ENCODE measurements at regions not wholly inside any gene's neighbourhood (a gene's known extent, or its start where the extent isn't known, plus 50 kb on each side); places are given as distances from the start of the nearest gene placed in this dataset.
A peak's percentile ranks its signal among the peaks of the same experiment; 100 is the strongest.
"Not testable (repeated sequence)": the region's sequence is repeated elsewhere in the genome, so short reads cannot be mapped to it uniquely, and the experiment has no call there.

DNA sequence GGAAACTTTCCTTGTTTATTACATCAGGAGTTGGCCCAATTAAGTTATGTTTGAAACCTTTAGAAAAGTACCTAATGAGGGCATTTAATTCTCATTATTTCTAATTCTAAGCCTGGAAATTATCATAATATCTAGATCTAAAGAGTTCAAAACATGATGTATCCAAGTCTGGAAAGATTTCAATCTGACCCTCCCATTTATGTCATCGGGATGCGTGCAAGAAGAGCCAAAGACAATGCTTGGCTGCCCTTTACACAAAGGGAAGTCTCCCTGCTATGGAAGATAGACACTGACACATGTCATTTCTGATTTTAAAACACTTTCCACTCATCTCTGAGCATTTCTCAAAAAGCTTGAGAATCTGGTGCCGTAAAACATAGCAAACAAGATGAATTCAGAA, 222.4 kb downstream of the ANTXR2 start:
- no peak for DNase-seq

DNA sequence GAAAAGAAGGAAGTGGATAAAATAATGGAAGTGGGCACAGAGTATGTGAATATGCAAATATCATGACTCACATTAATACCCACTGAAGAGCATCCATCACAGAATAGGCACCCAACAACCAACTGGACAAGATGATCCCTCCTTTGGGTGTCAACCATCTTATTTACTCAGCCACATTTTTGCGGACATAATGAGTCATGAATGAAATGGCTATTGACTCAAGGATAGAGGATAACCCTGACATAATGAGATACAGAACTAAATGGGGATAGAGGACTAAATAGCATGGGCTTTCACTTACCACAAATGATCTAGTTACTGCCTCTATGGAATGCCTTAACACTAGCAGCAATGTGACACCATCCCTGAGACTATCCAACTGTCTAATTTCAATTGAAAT, 224.7 kb downstream of the ANTXR2 start:
- DNase-seq, result no peak

DNA sequence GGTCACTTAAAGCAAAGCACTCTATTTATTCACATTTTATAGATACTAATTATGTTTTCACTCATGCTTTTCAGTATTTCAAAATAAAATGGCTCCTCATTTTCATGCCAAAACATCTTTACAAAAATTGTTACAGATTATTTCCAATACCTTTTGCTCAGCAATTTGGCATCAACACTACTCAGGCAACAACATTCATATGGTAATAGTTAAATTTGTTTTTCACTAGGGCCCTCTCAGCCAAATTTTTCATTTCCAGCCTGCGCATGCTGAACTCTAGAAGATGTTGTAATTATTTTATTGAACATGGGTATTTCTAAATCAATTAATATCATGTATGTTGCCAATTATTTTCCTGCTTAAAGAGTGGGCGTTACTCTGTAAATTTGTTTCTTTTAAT, 225.6 kb downstream of the ANTXR2 start:
- no peak for DNase-seq

DNA sequence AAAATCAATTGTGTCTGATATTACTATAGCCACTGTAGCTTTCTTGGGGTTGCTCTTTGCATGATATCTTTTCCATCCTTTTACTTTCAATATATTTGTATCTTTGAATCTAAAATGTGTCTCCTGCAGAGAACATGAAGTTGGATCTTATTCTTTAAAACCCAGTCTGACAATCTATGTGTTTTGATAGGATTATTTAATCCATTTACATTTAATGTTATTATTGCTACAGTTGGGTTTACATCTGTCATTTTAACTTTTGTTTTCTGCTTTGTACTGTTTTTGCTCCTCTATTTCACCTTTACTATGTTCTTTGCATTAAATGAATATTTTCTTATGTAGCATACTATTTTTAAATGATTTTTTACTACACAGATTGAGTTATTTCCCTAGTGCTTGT, 230.9 kb downstream of the ANTXR2 start:
- DNase-seq, result no peak

DNA sequence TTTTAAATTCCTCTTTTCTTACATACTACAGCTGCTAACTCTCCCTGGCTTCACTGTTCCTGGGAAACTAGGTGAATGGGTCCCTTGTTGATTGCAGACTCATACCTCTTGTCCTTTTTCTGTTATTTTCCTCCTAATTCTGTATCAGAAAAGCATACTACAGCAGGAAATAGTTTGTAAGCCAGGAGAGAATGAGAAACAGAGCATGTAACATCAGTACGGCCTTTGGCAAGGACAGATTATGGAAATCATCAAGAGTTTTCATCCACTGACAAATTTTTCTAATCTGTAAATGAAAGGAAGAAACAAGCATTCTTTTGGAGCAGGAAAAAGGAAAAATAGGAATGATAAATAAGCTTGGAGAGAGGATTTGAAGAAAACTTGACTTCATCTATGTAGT, 239.2 kb downstream of the ANTXR2 start:
- DNase-seq, result no peak

DNA sequence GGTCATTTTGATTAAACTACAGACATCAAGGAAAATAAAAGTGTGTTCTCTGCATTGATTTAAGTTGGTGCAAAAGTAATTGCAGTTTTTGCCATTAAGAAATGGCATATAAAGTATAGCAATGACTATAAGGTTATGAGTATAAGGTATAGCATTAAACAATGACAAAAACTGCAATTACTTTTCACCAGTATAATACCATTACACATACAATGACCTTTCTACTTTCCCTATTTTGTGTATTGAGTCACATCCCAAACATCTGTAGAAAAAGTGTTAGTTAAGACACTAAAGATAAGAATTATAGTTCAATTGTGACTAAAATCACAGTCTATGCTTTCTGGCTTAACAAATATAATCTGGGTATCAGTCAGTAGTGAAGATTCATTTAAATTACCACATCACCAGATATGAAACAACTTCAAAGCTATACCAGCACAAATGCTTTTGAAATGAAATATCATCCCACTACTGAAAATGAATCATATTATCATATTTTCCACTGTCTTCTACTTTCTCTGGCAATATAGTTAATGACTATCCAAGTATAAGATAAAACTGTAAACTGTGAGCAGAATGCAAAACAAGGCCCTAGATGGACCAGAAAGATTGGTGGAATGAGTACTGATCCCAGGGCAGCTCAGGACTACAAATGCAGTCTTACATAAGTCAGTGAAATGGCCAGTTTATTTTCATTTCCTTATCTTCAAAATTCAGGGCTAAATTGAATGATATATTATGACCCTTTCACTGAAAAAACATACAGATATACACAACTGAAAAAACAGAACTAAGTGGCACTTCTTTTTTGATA, 241.1 kb downstream of the ANTXR2 start:
- no peak for DNase-seq

DNA sequence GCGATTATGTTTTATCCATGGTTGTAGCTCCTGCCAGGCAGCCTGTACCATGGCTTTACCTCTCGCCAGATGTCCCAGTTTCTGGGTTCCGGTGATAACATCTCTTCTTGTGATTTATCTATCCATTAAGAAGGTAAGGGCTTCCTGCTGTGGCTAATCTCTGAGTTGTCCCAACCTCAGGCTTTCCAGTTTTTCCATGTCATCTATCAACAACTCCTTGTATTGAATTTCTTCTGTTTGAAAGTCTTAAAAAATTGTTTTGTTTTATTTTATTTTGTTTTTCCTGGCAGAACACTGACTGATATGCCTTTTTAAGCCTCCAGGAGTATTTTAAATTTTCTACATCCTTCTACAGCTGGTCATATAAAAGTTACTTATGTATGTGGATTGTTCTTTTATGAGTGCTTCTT, 241.9 kb downstream of the ANTXR2 start:
- no peak for DNase-seq

DNA sequence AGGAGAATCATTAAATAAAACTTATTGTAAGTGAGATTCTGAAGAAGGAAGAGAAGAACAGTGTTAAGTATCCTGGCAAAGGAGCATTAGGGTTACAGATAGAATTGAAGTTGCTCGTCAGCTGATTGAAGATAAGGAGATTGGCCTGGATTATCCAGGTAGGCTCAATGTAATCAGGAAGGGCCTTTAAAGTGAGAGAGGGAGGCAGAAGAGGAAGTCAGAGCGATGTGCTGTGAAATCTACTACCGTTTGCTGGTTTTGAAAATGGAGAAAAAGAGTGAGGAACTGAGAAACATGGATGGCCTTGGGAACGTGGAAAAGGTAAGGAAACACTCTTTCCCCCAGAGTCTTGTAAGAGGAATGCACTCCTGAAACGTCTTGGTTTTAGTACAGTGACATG, 245.7 kb downstream of the ANTXR2 start:
- no peak for DNase-seq

DNA sequence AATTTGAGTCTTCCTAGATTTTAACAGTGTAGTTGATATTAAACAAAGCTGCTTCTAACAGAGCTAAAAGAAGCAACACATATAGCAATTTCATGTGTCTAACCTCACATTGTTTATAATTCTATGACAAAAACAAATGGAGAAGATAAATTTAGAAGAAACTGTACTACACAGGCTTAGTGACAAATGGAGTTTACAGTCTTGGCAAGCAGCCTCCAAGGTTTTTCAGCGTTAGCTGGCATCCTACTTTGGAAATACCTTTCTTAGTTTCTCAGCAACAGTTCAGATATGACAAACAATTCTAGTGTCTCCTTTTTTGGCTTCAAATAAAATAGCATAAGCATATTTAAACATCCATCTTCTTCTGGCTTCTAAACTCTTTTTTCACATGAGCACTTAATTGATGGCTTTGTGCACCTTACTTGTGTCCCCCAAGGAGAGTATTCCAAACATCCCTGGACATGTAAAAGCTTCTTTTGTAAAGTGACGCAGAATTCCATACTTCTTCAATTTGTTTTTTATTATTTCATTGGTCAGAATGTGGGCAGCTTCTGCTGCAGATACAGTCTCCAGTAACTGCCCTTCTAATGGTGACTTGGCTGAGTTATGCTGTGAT, 249.8 kb downstream of the ANTXR2 start:
- peak; percentile 31 for DNase-seq

DNA sequence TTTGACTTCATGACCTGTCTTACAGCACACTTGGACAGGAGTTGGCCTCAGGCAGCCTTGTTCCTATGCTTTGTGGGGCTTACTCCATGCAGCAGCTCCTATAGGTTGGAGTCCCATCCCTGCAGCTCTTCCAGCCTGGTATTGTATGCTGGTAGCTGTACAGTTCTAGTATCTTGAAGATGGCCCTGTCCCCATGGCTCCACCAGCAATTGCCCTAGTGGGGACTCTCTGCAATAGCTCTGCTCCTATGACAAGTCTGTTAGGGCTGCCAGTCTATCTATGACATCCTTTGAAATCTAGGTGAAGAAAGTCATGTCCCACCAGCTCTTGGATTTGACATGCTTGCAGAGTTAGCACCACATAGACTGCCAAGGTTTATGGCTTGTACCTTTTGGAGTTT, 252.6 kb downstream of the ANTXR2 start:
- DNase-seq, result no peak

DNA sequence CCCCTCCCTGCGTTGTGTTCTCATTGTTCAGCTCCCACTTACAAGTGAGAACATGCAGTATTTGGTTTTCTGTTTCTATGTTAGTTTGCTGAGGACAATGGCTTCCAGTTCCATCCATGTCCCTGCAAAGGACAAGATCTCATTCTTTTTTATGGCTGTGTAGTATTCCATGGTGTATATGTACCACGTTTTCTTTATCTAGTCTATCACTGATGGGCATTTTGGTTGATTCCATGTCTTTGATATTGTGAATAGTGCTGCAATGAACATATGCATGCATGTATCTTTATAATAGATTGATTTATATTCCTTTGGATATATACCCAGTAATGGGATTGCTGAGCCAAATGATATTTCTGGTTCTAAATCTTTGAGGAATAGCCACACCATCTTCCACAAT, 265.1 kb downstream of the ANTXR2 start:
- DNase-seq, result not testable (repeated sequence)

DNA sequence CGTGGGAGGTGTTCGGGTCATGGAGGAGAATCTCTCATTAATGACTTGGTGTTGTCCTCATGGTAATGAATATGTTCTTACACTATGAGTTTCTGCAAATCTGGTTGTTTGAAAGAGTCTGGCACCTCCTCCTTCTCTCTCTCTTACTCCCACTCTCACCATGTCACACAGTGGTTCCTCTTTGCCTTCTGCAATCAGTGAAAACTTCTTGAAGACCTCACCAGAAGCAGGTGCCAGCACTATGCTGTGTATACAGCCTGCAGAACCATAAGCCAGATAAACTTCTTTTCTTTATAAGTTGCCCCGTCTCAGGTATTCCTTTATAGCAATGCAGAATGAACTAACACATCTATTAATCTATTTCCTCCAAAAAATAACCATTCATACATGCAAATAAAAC, 275.0 kb downstream of the ANTXR2 start:
- DNase-seq, result no peak

DNA sequence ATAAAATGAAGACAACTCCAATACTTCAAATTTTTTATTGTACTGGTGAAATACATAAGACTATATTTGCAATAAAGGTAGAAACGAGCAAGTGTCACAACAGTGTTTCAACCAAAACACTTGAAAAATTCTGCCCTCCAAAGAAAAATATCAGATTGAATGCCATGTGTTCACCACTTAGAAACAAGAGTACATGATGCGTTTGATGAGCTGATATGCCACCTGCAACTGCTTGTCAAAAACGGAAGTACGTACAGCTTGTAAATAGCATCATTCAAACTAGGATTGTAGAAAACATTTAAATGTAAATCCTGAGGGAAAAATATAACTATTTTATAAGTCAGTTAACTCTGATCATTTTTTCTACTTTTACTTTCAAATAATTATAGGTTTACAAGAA, 276.1 kb downstream of the ANTXR2 start:
- no peak for DNase-seq

DNA sequence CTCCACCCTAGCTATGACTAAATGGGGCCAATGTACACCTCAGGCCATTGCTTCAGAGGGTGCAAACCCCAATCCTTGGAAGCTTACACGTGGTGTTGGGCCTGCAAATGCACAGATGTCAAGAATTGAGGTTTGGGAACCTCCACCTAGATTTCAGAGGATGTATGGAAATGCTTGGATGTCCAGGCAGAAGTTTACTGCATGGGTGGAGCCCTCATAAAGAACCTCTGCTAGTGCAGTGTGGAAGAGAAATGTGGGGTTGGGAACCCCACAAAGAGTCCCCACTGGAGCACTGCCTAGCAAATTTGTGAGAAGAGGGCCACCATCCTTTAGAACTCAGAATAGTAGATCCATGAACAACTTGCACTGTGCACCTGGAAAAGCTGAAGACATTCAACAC, 284.1 kb downstream of the ANTXR2 start:
- no peak for DNase-seq

DNA sequence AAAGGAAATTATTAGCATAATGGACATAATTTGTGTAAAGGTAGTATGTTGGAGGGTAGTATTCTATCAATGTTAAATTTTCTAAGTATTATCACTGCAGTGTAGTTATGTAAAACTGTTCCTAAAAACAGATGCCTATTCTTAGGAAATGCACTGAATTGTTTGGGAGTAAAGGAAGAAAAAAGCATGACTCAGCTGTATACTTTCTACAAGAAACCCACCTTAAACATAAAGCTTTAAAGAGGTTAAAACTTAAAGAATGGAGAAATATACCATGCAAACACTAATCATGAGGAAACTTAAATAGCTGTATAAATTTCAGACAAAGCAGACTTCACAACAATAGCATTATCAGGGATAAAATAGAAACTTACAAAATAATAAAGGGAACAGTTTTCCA, 292.9 kb downstream of the ANTXR2 start:
- DNase-seq, result no peak

DNA sequence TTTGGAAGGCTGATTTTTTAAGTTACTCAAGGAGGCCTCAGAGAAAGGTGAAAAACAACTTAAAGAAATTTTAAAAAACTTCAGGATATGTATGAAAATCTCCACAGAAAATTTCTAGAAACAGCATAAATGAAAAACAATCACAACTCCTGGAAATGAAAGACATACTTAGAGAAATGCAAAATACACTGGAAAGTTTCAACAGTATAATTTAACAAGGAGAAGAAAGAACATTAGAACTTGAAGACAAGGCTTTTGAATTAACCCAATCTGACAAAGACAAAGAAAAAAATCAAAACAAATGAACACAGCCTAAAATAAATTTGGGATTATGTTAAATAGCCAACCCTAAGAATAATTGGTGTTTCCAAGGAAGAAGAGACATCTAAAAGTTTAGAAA, 300.5 kb downstream of the ANTXR2 start:
- DNase-seq, result no peak

DNA sequence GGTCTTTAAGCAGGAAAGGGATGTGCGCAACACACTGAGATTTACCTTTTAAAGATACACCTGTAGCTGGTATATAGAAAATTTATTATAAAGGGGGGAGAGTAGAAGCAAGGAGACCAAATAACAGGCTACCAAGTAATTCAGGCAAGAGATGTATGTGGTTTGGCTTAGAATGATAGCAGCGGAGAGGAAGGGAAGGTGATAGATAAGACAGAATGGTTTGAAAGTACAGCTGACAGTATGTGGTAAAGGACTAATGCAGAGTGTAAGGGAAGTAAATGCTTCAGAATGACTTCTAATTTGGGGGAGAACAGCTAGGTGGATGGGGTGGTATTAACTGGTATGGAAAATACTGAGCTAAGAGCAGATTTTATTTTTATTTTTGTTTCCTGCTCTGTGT, 308.9 kb downstream of the ANTXR2 start:
- no peak for DNase-seq

DNA sequence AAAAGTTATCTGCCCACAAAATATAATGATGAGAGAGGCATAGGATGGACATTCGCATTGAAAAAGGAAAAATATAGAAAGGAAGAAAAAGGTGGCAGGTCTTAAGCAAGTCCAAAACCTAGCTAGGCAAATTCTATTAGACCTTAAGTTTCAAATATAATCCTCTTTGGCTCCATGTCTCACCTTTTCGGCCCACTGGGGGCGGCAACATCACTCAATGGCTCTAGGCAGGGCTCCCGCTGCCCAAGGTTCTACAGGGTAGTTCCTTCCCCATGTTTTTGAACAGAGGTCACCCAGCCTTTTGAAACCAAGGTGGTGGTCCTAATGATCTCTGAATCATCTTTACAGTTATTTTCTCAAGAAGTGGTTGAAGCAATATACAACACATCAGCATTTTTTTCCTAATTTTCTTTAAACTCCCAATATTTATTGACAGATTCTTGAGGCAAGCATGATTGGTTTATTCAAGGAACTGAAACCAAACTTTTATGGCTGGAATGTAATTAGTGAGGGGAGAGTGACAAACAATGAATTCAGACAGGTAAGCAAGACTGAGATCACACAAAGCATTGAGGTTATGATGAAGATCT, 309.4 kb downstream of the ANTXR2 start:
- no peak for DNase-seq

DNA sequence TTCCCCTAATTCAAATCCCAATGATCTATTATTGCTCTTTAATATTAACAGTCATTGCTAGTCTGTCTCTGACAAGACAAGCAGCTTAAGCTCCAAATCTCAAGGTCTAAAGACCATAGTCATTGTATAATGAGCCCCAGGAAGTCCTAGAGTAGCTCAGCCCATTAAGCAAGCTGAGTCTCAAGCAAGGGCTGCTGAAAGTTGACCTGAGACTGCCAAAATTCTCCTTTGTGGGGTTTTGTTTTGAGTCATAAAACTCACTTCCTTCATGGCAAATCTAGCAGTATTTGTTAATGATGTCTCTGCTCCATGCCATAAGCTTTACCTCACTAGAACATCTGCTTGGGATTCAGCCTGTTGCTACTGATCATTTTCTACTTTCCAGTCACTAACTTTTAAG, 313.2 kb downstream of the ANTXR2 start:
- peak; percentile 13 for DNase-seq

DNA sequence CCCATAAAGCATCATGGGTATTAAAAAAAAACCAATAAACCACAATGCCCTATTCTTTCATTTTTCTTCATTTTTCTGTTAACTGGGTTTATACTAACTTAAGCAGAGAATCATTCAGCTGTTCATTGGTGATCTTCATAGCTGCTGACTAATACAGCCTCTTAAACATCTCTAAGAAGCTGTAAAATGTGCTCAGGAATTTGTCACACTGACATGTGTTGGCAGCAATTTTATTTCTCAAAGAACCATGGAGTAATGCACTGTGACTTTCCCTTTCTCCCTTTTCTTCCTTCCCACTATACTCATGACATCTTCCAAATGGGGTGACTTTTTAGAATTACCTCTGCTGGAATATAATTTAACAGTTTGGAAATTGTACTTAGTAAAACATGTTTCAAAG, 315.4 kb downstream of the ANTXR2 start:
- peak; percentile 28 for DNase-seq

DNA sequence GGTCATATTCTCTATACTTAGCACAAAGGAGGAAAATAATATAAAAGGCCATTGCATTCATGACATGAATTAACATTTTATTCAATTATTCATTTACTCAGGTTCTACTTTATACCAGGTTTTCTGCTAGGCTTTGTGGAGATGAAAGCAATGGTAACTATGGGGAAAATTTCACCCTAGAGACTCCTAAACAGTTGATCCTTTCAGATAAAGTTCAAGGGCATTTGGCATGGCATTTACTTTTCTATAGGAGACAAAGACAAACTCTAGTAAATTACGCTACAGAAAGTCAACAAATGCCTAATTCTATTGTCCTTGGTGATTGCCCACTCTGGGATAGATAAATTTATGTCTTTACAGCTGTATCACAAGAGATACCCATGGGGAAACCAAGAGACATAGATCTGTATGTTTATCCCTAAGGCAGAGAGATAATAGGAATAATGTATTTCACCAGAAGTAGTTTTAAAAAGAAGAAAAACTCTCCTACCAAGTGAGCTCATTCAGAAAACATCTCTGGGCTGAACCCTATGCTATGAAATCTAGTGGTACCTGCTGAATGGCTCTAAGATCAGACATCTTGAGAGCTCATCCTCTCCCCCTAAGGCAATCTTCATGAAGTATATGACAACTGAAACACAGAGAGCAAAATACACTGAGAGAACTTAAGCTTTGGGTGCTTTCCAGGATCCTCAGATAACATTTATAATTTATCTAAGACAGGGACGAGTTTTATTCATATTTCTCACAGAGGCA, 316.7 kb downstream of the ANTXR2 start:
- DNase-seq, result no peak

DNA sequence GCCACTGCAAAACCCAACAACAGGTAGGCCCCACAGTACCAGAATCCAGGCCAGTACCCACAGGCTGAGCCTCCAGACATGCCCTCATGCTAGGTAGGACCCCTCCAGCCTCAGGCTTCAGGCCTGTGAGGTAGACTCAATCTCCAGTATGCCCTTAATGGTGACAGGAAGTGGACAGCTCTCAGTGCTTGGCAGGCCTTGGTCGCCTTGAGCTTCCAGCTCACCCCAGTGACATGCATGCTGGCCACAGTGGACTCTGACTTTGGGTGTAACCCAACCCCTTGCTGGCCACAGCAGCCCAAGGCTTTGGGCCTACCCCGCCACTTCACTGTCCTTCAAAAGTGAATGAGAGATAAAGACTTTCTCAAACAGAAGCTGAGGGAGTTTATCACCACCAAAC, 324.2 kb downstream of the ANTXR2 start:
- no peak for DNase-seq

DNA sequence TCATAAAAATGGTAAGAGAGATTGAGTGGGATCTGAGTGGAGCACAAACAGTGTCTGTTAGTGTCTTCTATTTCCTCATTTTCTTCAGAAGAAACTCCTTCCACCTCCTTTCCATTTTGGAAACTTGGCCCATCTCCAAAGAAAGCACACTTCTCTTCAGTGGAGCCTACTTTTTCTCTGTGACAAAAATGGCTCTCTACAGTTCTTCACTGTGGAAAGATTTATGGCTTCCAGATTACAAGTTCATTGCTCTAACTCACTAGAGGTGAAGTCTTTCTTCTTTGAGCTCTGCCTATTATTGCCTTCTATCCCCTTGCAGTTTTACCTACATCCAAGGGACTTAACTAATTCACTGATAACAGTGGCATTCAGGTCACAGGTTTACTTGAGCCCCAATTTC, 325.8 kb downstream of the ANTXR2 start:
- no peak for DNase-seq

DNA sequence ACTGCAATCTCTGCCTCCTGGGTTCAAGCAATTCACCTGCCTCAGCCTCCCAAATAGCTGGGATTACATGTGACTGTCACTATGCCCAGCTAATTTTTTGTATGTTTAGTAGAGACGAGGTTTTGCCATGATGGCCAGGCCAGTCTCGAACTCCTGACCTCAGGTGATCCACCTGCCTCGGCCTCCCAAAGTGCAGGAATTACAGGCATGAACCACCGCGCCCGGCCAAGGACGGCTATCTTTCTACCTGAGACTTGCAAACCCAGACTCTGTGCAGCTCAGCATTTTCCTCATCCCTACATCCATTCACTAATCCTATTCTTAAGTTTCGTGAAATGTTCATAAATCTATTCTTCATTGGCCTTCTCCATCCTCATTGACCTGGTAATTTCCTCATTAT, 330.0 kb downstream of the ANTXR2 start:
- DNase-seq, result no peak

Data from fibroblast of skin of abdomen (primary cell).